Suprapubic skin (tissue), 4 donors: ENCODE measurements at regions not wholly inside any gene's neighbourhood (a gene's known extent, or its start where the extent isn't known, plus 50 kb on each side); places are given as distances from the start of the nearest gene placed in this dataset.

Experiments used
- CTCF ChIP-seq, 2 donors: fragments of 200-600 bp in 1 of 2; fragments of 450-650 bp in 1 of 2; sonication (generic) in 1 of 2; IDR thresholded peaks; one replicate each; pipeline ENCODE4 v1.5.1; 2016 to 2019; ENCODE audit warnings: antibody characterized with exemption in 2 of 2, mild to moderate bottlenecking in 1 of 2, moderate library complexity in 1 of 2
- POLR2A ChIP-seq, 2 donors: fragments of 450-650 bp; IDR thresholded peaks; one replicate each; pipeline ENCODE4 v1.6.1; 2017; ENCODE audit warnings: antibody characterized with exemption in 2 of 2, mild to moderate bottlenecking in 2 of 2, moderate library complexity in 2 of 2
- POLR2AphosphoS5 ChIP-seq, 3 donors: sonication (generic); formaldehyde crosslinking; IDR thresholded peaks; one replicate each; pipeline ENCODE4 v1.6.1; 2017; ENCODE audit warnings: antibody characterized with exemption in 3 of 3

GRCh38 chr10:130889780-130890179 lies 421.7 kb downstream of the TCERG1L start:
- TF ChIP-seq CTCF (IDR thresholded peaks at IDR 0.05) (no peak), POLR2A (IDR thresholded peaks at IDR 0.05) (no peak), POLR2AphosphoS5 (IDR thresholded peaks at IDR 0.05) (no peak)
